Ammon's horn (tissue), 1 donor: ENCODE measurements at regions not wholly inside any gene's neighbourhood (a gene's known extent, or its start where the extent isn't known, plus 50 kb on each side); places are given as distances from the start of the nearest gene placed in this dataset.

Experiments
- DNase-seq: peaks from one replicate; pipeline ENCODE4 v3.0.0-alpha.2; 2016; ENCODE audit warnings: low spot score

DNA sequence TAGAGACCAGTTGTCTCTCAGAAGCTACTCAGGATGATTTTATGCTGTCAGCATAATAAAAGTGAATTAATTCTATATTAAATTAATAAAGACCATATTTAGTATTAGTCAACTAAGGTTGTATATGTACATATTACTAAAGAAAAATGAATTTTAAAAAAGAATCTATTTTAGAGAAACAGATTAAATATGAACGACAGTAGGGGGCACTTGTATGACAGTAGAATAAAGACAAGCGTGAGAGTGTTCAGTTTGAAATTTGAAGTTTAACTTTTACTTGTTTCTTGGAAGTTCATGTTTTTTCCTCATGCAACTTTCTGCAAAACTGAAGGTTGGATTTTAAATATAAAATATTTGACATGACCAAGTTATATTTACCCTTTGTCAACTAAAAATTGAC, 67.9 kb upstream of the MACF1 start:
- DNase-seq: no peak

DNA sequence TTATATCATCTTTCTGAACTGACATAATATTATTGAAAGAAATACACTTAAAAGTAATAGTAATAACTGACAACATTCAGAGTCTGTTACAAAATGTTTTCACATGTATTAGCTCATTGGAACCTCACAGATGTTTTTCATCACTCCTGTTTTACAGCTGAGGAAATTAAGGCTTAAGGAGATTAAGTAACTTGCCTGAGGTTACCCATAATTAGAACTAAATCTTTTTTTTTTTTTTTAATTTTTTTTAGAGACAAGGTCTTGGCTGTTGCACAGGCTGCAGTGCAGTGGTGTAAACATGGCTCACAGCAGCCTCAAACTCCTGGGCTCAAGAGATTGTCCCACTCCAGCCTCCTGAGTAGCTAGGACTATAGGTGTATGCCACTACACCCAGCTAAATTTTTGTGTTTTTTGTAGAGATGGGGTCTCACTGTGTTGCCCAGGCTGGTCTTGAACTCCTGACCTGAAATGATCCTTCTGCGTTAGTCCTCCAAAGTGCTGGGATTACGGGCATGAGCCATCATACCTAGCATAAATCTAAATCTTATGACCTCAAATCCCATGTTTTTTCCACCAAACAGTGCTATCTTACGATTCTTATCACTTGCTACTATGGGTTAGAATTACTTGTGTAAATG, 64.7 kb upstream of the MACF1 start:
- no peak for DNase-seq

DNA sequence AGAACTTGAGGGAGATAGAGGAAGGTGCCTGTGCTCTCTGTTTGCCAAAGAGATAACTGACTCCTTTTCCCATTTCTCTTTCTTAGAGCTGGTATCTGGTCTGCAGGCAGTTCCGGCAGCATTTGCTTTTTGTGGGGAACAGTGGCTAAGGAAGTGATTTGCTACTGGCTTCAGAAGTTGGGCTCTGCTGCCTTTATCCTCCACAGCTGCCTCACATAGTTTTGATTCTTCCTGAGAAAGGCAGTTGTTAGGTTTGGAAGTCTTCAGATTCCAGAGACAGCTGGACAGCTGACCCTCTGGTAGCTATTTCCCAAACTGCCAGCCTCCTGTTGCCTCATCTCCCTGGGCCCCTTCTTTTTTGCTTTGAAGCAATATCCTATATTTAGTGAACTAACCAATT, 62.6 kb upstream of the MACF1 start:
- DNase-seq: no peak

DNA sequence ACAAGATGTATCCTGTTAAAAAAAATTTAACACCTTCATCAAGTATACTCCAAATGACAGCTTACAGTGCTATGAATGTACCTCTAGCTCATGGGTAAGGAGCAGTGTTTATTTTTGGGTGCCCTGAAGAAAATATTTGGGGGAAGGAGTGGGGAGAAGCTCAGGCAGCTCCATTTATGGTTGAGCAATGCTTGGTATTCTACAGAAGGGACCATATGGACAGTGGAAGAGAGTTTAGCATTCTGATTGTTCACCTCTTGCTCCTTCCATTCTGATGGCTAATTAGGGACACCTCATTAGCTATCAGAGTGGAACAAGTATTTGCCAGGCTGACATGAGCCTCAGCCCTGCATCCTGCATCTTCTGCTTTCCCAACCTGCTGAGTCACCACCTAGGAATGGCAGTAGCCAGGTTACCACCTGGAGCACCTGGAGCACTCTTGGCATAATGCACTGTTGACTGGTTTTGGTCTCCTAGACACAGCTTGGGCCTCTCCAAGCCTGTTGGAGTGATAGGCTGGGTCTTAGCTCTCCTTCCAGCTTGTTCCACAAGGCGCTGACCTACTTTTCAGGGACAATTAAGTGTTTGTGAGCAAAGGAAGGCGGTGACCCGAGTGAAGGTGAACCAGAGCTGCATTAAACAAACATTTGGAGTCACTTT, 62.0 kb upstream of the MACF1 start:
- DNase-seq: peak; percentile 54

DNA sequence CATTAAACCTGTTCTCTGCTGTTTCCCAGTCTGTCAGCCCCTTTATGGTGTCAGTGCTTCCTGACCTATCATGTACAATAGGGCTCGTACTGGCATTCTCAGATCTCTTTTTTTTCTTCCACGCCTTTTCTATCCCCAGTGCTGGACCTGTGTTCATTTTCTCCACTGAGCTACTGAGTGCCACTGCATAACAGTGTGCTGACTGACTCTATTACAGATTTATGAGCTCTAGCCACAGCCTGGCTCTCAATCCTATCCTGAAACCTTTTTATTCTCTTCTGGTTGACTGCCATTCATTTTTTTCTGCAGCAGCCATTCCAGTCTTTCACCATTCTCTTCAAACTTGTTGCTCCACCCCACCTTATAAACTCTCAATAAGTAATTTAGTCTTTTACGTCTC, 59.6 kb upstream of the MACF1 start:
- DNase-seq: no peak

DNA sequence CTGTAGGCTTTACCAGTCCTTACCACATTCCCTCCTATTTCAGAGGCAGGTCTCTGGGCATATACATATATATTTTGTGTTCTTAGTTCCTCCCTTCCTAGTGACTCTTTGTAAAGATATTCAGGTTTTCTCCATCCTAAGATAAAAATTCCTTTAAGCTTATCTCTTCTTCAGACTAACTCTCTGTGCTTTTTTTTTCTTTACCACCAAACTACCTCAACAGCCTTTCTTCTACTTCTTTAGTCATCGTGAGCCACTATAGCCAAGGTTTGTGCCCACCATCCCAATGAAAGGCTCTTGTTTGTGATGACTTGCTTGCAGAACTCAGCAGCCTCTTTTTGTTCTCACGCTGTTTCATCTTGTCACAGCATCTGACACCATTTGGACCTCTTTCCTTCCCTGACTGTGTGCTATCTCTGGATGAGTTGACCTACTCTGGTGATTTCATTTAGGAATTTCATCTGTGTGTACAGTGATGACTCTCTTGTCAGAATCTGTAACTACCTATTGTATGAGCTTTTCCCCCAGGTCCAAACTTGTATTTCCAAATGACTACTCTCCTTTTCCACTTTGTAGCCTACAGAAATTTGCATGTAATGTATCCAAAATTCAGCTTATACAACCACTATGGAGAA, 59.0 kb upstream of the MACF1 start:
- DNase-seq: no peak

DNA sequence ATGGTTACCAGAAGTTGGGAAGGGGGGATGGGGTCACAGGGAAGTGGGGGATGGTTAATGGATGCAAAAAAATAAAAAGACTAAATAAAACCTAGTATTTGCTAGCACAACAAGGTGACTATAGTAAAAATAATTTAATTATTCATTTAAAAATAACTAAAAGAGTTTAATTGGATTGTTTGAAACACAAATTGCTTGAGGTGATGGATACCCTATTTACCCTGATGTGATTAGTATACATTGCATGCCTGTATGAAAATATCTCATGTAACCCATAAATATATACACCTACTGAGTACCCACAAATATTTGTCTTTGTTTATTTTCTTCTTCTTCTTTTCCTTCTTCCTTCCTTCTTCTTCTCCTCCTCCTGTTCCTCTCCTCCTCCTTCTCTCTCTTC, 57.8 kb upstream of the MACF1 start:
- DNase-seq: no peak

DNA sequence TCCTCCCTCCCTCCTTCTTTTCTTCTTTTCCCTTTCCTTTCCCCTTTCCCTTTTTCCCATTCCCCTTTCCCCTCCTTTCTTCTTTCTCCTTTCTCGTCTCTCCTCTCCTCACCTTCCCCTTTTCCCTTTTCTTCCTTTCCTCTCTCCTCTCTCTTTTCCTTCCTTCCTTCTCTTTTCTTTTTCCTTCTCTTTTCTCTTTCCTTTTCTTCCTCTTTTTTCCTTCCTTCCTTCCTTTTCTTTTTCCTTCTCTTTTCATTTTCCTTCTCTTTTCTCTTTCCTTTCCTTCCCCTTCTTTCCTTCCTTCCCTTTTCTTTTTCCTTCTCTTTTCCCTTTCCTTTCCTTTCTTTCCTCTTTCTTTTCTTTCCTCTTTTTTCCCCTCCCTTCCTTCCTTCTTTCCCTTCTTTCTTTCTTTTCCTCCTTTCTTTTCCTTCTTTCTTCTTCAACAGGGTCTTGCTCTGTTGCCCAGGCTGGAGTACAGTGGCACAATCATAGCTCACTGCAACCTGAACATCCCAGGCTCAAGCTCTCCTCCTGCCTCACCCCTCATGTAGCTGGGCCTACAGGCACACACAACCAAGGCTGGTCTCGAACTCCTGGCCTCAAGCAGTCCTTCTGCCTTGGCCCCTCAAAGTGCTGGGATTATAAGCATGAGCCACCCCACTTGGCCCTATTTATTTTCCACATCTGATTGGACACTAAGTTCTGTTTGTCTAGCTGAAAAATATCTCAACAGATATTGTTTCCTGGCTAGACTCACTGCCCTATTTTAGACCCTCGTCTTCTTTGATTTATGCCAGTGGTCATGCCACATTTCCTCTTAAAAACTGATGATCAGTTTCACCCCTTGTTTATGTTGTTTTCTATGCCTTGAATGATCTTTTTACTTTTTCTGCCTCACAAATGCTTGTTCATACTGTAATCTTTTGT, 57.1 kb upstream of the MACF1 start:
- no peak for DNase-seq

DNA sequence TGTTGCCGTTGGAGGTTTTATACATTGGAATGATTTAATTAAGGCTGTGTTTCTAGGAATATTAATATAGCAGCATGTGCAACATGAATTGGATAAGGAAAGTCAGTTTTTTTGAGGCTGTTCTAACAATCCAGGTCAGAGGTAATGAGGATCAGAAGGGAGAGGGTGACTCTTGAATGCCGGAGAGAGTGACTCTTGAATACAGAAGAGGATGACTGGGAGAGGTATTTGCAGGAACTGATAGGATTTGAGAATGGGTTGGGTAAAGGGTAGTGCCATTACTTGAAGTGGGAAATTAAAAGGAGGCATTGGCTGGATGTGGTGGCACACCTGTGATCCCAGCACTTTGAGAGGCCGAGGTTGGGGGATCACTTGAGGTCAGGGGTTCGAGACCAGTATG, 55.6 kb upstream of the MACF1 start:
- DNase-seq: no peak

DNA sequence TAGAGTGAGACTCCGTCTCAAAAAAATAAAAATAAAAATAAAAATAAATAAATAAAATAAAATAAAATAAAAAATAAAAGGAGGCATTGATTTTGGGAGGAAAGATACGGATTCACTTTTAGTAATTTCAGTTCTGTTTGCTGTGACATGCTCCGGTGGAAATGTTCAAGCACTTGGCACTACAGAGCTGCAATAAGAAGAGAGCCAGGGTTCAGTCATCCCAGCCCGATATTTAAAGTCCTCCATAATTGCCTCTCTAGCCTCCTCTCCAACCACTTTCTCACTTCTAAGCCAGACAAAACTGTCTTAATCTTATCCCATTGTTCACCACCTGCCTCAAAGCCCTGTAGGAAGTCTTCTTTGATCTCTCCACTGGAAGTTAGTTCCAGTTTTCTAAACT, 55.0 kb upstream of the MACF1 start:
- no peak for DNase-seq

DNA sequence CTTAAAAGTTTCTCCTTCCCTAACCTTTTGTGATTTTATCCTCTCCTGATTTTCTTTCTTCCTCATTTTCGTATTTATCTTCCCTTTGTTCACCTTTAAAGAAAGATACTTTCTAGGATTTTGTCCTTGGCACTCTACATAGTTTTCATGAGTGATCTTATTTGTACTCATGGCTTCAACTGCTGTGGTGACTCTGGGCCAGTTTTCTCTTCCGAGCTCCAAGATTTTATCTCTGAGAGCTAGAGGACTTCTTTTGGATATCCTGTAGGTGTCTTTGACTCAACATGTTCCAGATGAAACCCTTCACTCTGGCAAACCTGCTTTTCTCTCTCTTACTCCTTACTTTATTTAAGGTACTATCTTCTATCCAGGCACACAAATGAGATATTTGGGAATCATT, 53.7 kb upstream of the MACF1 start:
- no peak for DNase-seq

DNA sequence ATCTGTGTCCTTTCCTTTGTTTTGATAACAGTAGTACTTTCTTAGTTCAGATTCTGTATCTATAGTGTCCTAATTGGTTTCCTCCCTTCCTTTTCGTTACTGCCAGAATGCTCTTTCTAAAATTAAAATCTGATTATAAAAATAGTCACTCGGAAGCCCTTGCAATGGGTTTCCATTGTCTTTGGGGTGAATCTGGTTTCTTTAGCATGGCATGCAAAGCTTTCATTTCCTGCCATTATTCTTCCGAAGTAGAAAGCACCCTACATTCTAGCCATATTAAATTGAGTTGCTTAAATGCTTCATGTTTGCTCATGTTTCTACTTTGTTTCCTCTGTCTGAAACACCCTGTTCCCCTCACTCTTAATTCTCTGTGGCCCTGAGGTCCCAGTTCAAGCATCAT, 53.2 kb upstream of the MACF1 start:
- DNase-seq: no peak

DNA sequence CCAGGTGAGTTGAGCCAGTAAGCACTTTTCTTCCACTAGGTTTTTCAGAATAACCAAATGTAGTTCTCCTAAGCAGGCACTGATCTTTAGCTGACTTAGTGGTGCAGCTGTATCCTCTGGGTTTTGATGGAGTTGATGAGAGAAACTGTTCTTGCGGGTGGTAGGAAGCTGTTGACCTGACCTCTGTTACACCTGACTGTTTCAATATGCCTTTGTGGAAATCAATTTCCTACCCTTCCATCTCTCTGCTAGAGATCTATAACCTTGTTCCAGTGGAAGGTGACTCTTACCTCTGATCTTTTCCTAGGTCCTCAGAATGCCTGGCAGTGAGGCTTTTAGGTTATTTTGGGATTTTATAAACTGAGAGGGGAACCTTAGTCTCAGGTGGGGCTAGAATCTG, 51.6 kb upstream of the MACF1 start:
- no peak for DNase-seq

DNA sequence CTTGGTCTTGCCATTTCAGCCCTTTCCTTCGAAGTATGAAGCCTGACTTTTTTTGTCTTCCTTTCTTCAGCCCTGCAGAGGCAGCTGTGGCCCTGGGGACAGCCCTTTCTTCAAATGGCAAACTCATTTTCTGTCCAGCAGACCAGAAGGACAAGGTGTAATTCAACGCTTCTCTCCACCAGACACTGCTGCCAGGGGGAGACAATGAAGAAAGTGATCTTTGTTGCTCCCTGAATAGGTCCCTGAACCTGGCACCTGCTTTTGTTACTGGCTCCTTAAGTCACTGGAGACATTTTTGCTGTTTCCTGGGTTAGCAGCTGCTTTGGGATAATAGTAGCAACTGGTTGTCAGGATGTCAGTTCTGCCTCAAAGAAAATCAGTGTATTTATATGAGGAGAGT, 50.8 kb upstream of the MACF1 start:
- no peak for DNase-seq

DNA sequence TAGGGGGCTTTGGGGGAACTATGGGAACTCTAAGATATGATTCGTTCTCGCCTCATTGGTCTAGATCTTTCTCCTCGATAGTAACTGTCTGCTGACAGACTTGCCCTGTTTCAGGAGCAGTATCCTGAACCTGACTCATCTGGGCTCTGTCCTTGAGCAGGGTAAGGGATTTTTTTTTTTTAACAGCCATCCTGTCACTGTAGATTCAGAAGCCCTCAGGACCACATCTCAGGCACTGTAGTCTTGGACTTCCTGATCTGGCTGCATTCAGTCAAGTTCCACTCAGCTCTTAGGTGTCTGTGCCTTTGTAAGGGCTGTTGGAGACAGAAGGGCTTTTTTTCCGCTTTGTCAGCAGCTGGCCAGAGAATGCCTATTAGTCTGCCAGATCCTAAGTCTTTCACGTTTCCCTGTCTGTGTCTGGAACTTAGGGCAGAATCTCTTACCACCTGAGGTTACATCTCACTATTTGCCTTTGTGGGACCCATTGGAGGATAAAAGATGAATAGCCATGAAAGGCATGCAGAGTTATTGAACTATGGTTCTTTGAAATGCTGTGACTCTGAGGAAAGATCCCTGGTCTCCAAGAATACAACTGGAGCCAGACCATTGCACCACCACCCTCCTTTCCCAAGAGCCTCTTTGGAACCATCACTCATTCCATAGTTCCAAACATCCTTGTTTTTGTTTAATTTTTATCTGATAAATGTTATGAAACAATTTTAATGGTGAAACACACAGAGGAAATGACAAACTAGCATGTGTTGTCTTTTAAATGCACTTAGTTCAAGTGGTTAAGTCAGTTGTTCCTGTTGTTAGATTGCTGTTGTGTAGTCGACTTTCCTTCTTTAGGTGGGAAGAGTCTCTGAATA, 49.7 kb upstream of the MACF1 start:
- DNase-seq: peak; percentile 53
